GM12864 (cell line): ENCODE measurements at regions not wholly inside any gene's neighbourhood (a gene's known extent, or its start where the extent isn't known, plus 50 kb on each side); places are given as distances from the start of the nearest gene placed in this dataset.

Source experiments
- DNase-seq: peaks from one replicate; pipeline ENCODE4 v3.0.0-alpha.2; 2011; ENCODE audit warnings: low read depth
- H3K4me3 ChIP-seq: 2 replicates; pipeline ENCODE4 v1.5.1; 2011; ENCODE audit warnings: mild to moderate bottlenecking, low read depth, low read length, control low read depth
- TF ChIP-seq, protein P1 (sequence below): IDR thresholded peaks from 2 replicates; pipeline ENCODE4 v1.5.1; 2011; ENCODE audit warnings: low read depth, mild to moderate bottlenecking, moderate library complexity, low read length, control low read depth, inconsistent platforms; ENCODE audit errors: missing control alignments

DNA sequence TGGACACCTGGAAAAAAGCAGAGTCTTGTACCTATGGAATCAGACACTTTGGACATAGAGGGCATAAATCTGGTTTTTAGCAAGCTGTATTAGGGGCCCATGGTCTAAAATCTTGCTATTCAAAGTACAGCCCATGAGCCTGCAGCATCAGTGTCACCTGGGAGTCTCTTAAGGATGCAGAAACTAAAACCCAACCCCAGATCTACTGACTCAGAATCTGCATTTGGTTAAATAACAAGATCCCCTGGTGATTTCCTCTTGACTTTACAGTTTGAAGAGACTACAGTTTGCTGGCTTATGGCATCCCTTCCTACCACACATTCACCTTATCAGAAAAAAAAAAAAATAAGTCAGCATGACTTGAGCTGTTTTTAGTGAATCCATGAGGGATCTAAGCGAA lies 74.9 kb upstream of the NR2F2 start:
- TF ChIP-seq, protein P1, sequence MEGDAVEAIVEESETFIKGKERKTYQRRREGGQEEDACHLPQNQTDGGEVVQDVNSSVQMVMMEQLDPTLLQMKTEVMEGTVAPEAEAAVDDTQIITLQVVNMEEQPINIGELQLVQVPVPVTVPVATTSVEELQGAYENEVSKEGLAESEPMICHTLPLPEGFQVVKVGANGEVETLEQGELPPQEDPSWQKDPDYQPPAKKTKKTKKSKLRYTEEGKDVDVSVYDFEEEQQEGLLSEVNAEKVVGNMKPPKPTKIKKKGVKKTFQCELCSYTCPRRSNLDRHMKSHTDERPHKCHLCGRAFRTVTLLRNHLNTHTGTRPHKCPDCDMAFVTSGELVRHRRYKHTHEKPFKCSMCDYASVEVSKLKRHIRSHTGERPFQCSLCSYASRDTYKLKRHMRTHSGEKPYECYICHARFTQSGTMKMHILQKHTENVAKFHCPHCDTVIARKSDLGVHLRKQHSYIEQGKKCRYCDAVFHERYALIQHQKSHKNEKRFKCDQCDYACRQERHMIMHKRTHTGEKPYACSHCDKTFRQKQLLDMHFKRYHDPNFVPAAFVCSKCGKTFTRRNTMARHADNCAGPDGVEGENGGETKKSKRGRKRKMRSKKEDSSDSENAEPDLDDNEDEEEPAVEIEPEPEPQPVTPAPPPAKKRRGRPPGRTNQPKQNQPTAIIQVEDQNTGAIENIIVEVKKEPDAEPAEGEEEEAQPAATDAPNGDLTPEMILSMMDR = no peak
- DNase-seq = no peak
- no peak overlapping the region for H3K4me3 ChIP-seq

DNA sequence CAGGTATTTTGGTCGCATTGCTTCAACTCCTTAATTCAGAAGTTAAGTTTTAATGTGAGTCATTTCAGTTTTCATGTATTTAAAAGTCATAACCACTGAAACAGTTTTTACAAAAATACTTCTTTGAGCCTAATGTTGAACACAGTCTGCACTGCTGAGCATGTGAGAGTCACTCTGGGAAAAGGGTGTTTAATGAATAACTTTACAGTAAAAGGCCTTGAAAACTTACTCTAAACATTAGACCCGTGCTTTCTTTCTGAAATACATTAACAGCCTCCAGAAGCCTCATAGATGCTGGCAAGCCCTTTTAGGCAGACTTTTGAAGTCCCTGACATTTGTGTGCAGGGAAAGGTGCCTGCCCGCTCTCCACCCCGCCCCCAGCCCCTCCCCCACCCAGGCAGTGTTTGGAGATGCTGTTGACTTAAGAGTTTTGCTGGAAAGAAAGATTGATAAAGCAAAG lies 68.9 kb upstream of the NR2F2 start:
- no peak overlapping the region for H3K4me3 ChIP-seq
- no peak for DNase-seq
- TF ChIP-seq, protein P1 = no peak

GRCh38 chr15:96262097-96262496 lies 68.4 kb upstream of the NR2F2 start:
- DNase-seq = no peak
- no peak overlapping the region for H3K4me3 ChIP-seq
- TF ChIP-seq, protein P1 = no peak

DNA sequence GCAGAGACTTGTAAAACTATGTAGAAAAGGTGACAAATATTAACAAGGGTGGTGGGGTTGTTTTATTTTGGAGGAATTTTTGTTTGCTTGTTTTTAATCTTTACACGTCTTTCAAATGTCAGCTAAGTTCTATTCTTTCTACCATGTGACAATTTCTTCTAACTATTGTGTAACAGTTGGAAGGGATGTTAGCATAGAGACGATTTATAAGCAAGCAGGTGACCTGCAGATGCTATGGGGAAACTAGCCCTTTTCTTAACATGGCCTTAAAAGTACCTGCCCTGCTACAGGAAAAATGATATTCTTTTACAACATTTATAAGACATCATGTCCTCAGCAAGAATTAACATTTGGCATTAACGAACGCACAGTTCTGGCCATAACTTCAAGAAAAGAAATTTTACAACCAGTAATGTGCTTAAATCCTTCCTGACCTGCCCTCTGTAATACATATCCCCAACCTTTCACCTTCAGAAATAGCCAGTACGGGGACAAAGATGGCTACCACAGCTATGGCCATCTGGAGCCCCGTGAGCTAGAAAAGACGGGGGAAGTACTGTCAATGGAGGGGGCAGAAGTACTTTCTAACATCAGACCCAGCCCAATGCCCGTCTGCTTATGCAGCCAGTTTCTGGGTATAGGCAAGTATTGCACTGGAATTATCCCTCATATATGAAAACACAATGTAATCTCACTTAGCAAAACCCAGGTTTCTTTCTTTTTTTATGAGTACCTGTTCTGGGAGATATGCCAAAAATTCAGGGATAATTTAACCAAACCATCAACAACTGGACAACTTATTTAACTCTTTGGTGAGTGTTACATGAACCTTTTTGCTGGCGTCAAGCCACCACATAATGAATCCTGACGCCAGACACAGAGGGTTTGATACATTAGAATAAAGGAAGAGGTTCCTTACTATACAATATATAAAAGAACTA lies 67.7 kb upstream of the NR2F2 start:
- H3K4me3 ChIP-seq = no peak overlapping the region
- no peak for DNase-seq
- TF ChIP-seq, protein P1 = no peak

DNA sequence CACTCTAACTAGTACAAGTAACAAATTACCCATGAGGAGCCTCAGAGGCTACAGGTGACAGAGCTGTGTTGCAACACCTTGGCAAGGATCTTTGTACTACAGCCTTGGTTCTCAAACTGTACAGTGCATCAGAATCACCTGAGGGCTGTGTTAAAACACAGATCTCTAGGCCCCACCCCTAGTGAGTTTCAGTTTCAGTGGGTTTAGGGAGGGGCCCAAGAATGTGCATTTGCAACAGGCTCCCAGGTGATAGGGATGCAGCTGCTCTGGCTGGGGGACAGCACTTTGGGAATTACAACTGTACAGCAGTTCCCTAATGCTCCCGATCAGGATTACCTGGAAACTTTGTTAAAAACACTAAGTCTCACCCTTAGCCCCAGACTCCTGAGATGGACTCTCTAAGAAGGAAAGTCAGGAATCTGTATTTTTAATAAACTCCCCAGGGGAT lies 66.1 kb upstream of the NR2F2 start:
- TF ChIP-seq, protein P1 = no peak
- DNase-seq = no peak
- no peak overlapping the region for H3K4me3 ChIP-seq

DNA sequence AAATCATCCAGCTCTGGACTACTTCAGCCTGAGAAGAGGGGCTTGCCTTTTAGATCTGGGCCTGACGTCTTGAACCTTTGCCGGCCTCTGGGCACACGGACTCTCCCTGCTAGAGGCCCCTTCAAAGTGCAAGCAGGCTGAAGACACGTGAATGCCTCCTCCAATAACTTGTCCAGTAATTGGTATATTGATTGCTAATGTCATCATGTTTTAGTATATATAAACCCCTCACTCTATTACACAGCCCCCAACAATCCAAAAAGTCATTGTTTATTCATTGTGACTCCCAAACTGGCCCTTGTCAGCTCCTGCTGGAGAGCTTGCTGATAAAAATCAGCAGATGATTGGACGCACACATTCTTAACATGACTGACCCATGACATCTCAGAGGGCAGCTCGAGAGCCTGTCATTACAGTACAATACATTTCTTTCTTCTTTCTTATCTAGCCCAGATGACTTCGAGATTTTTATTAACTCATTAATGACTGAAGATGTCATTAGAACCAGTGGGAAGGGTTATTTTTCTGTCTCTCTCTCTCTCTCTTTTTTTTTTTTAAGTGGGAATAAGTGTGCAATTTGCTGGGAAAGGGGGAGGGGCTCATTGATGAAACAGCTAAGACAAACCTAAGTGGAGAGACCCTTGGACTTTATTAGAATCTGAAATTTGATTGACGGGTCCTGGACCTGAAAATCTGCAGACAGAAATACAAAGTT lies 65.5 kb upstream of the NR2F2 start:
- no peak for DNase-seq
- TF ChIP-seq, protein P1 = no peak
- no peak overlapping the region for H3K4me3 ChIP-seq
